CD8-positive, alpha-beta memory T cell (primary cell): ENCODE measurements at regions not wholly inside any gene's neighbourhood (a gene's known extent, or its start where the extent isn't known, plus 50 kb on each side); places are given as distances from the start of the nearest gene placed in this dataset.

Experiments used
- CTCF ChIA-PET: fragments of 350-600 bp; sonication (Branson Sonifier 250); formaldehyde crosslinking; loops from one replicate; lab custom pipeline; 2021; ENCODE audit warnings: antibody characterized with exemption; lab: Charles Lee
- POLR2A ChIA-PET: fragments of 350-600 bp; sonication (Branson Sonifier 250); formaldehyde crosslinking; loops from one replicate; lab custom pipeline; 2021; ENCODE audit warnings: antibody characterized with exemption; lab: Charles Lee
- DNase-seq, 5 donors: peaks; one replicate each; pipeline versions ENCODE4 v3.0.0 to v3.0.0-alpha.2; 2020 to 2022; ENCODE audit warnings: mixed read lengths in 1 of 5
- H3K27ac ChIP-seq: one replicate; pipeline ENCODE4 v1.7.0; 2013; ENCODE audit warnings: low read depth, mild to moderate bottlenecking, low read length, moderate library complexity
- H3K27me3 ChIP-seq: 2 replicates; pipeline ENCODE4 v1.7.0; 2013; ENCODE audit warnings: low read length, mild to moderate bottlenecking; ENCODE audit not compliant: insufficient read depth, poor library complexity, severe bottlenecking
- H3K36me3 ChIP-seq: 2 replicates; pipeline ENCODE4 v1.7.0; 2013; ENCODE audit warnings: mild to moderate bottlenecking, low read length, moderate library complexity; ENCODE audit not compliant: insufficient read depth
- H3K4me1 ChIP-seq: 2 replicates; pipeline ENCODE4 v1.7.0; 2013; ENCODE audit warnings: mild to moderate bottlenecking, low read length, moderate library complexity; ENCODE audit not compliant: insufficient read depth
- H3K4me3 ChIP-seq: 2 replicates; pipeline ENCODE4 v1.7.0; 2013; ENCODE audit warnings: mild to moderate bottlenecking, low read length
- H3K9me3 ChIP-seq: 2 replicates; pipeline ENCODE4 v1.7.0; 2013; ENCODE audit warnings: mild to moderate bottlenecking, low read length
- H3K27ac Mint-ChIP-seq, 8 donors: one replicate each; pipeline ENCODE4 v1.8.0; 2020 to 2021; ENCODE audit warnings: mixed read lengths in 8 of 8, mild to moderate bottlenecking in 6 of 8, inconsistent platforms in 3 of 8, moderate library complexity in 3 of 8
- H3K27me3 Mint-ChIP-seq, 2 donors: one replicate each; pipeline ENCODE4 v1.8.0; 2020 to 2021; ENCODE audit warnings: mixed read lengths in 2 of 2, mild to moderate bottlenecking in 1 of 2, moderate library complexity in 1 of 2
- H3K36me3 Mint-ChIP-seq, 3 donors: one replicate each; pipeline ENCODE4 v1.8.0; 2020 to 2021; ENCODE audit warnings: mixed read lengths in 3 of 3, inconsistent platforms in 1 of 3, mild to moderate bottlenecking in 1 of 3
- H3K4me1 Mint-ChIP-seq, 3 donors: one replicate each; pipeline ENCODE4 v1.8.0; 2020 to 2021; ENCODE audit warnings: mixed read lengths in 3 of 3, inconsistent platforms in 1 of 3, mild to moderate bottlenecking in 1 of 3
- H3K4me3 Mint-ChIP-seq, 7 donors: one replicate each; pipeline ENCODE4 v1.8.0; 2020 to 2021; ENCODE audit warnings: mixed read lengths in 7 of 7, mild to moderate bottlenecking in 6 of 7, moderate library complexity in 4 of 7, inconsistent platforms in 2 of 7
- H3K9me3 Mint-ChIP-seq, 5 donors: one replicate each; pipeline ENCODE4 v1.8.0; 2020 to 2022; ENCODE audit warnings: mixed read lengths in 5 of 5, mild to moderate bottlenecking in 3 of 5, moderate library complexity in 2 of 5, inconsistent platforms in 1 of 5

DNA sequence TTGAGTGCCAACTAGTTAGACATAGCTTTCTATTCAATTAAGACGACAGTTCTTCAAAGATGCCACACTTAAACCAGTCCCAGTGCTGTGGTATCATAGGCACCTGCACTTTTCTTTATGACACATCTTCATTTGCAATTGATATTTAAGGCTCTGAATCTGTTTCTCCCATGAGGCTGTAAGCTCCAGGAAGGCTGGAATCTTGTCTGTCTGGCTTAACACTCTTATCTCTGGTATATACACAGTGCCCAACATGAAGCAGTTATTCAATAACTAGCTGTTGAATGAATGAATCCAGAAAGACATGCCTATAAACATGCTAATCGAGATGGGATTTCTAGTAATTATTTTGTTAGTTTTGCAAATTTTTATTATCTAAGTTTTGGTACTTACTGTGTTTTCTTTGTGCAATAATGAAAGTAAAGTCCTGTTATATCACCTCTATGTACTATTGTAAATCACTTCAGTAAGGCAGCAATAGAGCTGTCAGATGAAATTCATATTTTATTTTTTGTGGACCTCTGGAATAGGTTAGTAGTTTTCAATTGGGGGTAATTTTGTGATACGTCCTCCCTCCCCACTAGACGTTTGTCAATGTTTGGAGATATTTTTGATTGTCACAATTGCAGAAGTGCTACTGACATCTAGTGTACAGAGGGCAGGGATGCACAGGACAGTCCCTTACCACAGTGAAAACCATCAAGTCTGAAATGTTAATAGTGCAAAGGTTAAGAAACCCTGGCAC lies 51.3 kb upstream of the STEAP4 start:
- Mint-ChIP-seq H3K9me3 (peaks cover 0 to 2% (median 0%) of the 10 kb centered on the region in 5 donors), H3K4me1 (peaks cover 0 to 4% (median 1%) of the 10 kb centered on the region in 3 donors), H3K27me3 (peaks cover 0 to 14% of the 10 kb centered on the region in 2 donors), H3K36me3 (no peaks in the 10 kb centered on the region), H3K4me3 (no peak overlapping the region), H3K27ac (no peak overlapping the region)
- H3K36me3 ChIP-seq = no peaks in the 10 kb centered on the region
- no peak overlapping the region for H3K27ac ChIP-seq
- H3K27me3 ChIP-seq = no peaks in the 10 kb centered on the region
- H3K4me1 ChIP-seq = no peaks in the 10 kb centered on the region
- H3K4me3 ChIP-seq = no peak overlapping the region
- DNase-seq = no peak
- ChIA-PET POLR2A (no interaction called here), CTCF (no interaction called here)
- no peaks in the 10 kb centered on the region for H3K9me3 ChIP-seq

DNA sequence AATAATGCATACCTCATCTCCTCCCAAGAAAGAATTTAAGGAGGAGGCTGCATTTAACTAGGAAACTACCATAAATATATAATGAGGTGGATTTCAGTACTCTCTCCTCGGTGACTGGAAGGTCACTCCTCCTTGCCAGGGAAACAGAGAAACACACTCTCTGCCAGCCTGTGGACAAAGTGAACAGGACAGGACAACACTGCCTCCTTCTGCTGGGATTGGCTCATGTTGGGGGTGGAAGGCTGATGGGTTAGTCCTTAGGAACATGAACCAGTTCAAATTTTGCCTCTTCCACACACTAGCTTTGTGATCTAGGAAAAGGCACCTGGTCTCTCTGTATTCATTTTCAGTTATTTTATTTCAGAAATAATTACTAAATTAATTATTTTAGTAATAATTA lies 50.6 kb upstream of the STEAP4 start:
- Histone ChIP-seq H3K4me3 (no peak overlapping the region), H3K36me3 (no peaks in the 10 kb centered on the region), H3K27ac (no peak overlapping the region), H3K4me1 (no peaks in the 10 kb centered on the region), H3K9me3 (no peaks in the 10 kb centered on the region), H3K27me3 (no peaks in the 10 kb centered on the region)
- DNase-seq = no peak
- peaks cover 0 to 2% (median 0%) of the 10 kb centered on the region in 5 donors for H3K9me3 Mint-ChIP-seq
- H3K27me3 Mint-ChIP-seq = peaks cover 0 to 16% of the 10 kb centered on the region in 2 donors
- no peak overlapping the region for H3K27ac Mint-ChIP-seq
- CTCF ChIA-PET = no interaction called here
- H3K36me3 Mint-ChIP-seq = no peaks in the 10 kb centered on the region
- POLR2A ChIA-PET = no interaction called here
- H3K4me1 Mint-ChIP-seq = peaks cover 0 to 4% (median 1%) of the 10 kb centered on the region in 3 donors
- no peak overlapping the region for H3K4me3 Mint-ChIP-seq
